PC-9 (cell line): ENCODE measurements at regions not wholly inside any gene's neighbourhood (a gene's known extent, or its start where the extent isn't known, plus 50 kb on each side); places are given as distances from the start of the nearest gene placed in this dataset.

Experiments
- BruUV-seq: library from RNA; stranded (reverse); fragments of 400-500 nt; replicated peaks from 2 replicates; lab custom pipeline; 2021; lab: Mats Ljungman, UMichigan
- CTCF ChIA-PET: fragments of 300-600 bp; sonication (Branson Sonifier 250); formaldehyde crosslinking; loops from one replicate; lab custom pipeline; 2022; ENCODE audit warnings: antibody characterized with exemption; lab: Charles Lee
- POLR2A ChIA-PET: fragments of 300-600 bp; sonication (Branson Sonifier 250); formaldehyde crosslinking; loops from one replicate; lab custom pipeline; 2022; ENCODE audit warnings: antibody characterized with exemption; ENCODE audit not compliant: unreplicated experiment; lab: Charles Lee
- DNase-seq, 2 experiments: peaks; one replicate each; pipeline versions ENCODE4 v3.0.0 to v3.0.0-alpha.2; 2015 to 2022; ENCODE audit warnings: mixed read lengths in 1 of 2
- H2AFZ ChIP-seq: fragments of 200-600 bp; sonication (generic); 2 replicates; pipeline ENCODE4 v1.8.1; 2017; ENCODE audit warnings: antibody characterized with exemption
- H3F3A ChIP-seq: fragments of 200-600 bp; sonication (generic); 2 replicates; pipeline ENCODE4 v1.8.1; 2017; ENCODE audit warnings: antibody characterized with exemption, mild to moderate bottlenecking, low read depth; ENCODE audit not compliant: insufficient read depth
- H3K27ac ChIP-seq: fragments of 200-600 bp; sonication (generic); 2 replicates; pipeline ENCODE4 v1.6.1; 2016; ENCODE audit warnings: mixed run types
- H3K27me3 ChIP-seq: fragments of 200-600 bp; sonication (generic); 2 replicates; pipeline ENCODE4 v1.6.1; 2016; ENCODE audit warnings: low read depth, mixed run types; ENCODE audit not compliant: insufficient read depth
- H3K36me3 ChIP-seq: fragments of 200-600 bp; sonication (generic); 2 replicates; pipeline ENCODE4 v1.6.1; 2016; ENCODE audit warnings: low read depth, mixed run types
- H3K4me1 ChIP-seq: fragments of 200-600 bp; sonication (generic); replicated peaks from 2 replicates; pipeline ENCODE4 v1.6.1; 2016; ENCODE audit warnings: mixed run types; ENCODE audit not compliant: insufficient read depth
- H3K4me2 ChIP-seq: fragments of 200-600 bp; sonication (generic); 2 replicates; pipeline ENCODE4 v1.6.1; 2017; ENCODE audit warnings: mixed run types
- H3K4me3 ChIP-seq: fragments of 200-600 bp; sonication (generic); 2 replicates; pipeline ENCODE4 v1.6.1; 2016; ENCODE audit warnings: mixed run types
- H3K79me2 ChIP-seq: fragments of 200-600 bp; sonication (generic); 2 replicates; pipeline ENCODE4 v1.6.1; 2017; ENCODE audit warnings: low read depth, mixed run types
- H3K9me2 ChIP-seq: fragments of 200-600 bp; sonication (generic); 2 replicates; pipeline ENCODE4 v1.8.1; 2017; ENCODE audit warnings: mild to moderate bottlenecking; ENCODE audit not compliant: insufficient read depth
- H3K9me3 ChIP-seq: fragments of 200-600 bp; sonication (generic); 2 replicates; pipeline ENCODE4 v1.8.1; 2016; ENCODE audit warnings: low read depth; ENCODE audit not compliant: insufficient read depth
- H4K20me1 ChIP-seq: fragments of 200-600 bp; sonication (generic); 2 replicates; pipeline ENCODE4 v1.8.1; 2017; ENCODE audit not compliant: insufficient read depth
- CTCF ChIP-seq: fragments of 200-600 bp; sonication (generic); conservative IDR thresholded peaks from 2 replicates; pipeline ENCODE4 v1.6.1; 2017; ENCODE audit warnings: mixed run types, antibody characterized with exemption, mild to moderate bottlenecking, moderate library complexity
- EZH2 ChIP-seq: fragments of 200-600 bp; sonication (generic); IDR thresholded peaks from 2 replicates; pipeline ENCODE4 v1.8.0; 2017; ENCODE audit warnings: antibody characterized with exemption, low read depth
- intact Hi-C: fragments of 100-400 bp; cut with micrococcal nuclease; formaldehyde crosslinking; loops from one replicate; pipeline ENCODE4 v1.10.0; 2022; ENCODE audit not compliant: unreplicated experiment

GRCh38 chr6:74549746-74550145 lies 656.1 kb downstream of the COL12A1 start:
- Histone ChIP-seq H3K9me3 (no peaks in the 10 kb centered on the region), H2AFZ (no peak overlapping the region), H3F3A (no peaks in the 10 kb centered on the region), H3K79me2 (no peaks in the 10 kb centered on the region), H3K27me3 (no peaks in the 10 kb centered on the region), H3K4me2 (no peak overlapping the region), H3K4me1 (no peaks in the 10 kb centered on the region), H4K20me1 (no peaks in the 10 kb centered on the region), H3K4me3 (no peak overlapping the region), H3K36me3 (no peaks in the 10 kb centered on the region), H3K9me2 (no peaks in the 10 kb centered on the region), H3K27ac (no peak overlapping the region)
- CTCF ChIA-PET = no interaction called here
- POLR2A ChIA-PET = no interaction called here
- no peak for TF ChIP-seq EZH2
- TF ChIP-seq CTCF = no peak
- DNase-seq = no peak
- no TSS peak for BruUV-seq
- intact Hi-C loops = no loop called here

DNA sequence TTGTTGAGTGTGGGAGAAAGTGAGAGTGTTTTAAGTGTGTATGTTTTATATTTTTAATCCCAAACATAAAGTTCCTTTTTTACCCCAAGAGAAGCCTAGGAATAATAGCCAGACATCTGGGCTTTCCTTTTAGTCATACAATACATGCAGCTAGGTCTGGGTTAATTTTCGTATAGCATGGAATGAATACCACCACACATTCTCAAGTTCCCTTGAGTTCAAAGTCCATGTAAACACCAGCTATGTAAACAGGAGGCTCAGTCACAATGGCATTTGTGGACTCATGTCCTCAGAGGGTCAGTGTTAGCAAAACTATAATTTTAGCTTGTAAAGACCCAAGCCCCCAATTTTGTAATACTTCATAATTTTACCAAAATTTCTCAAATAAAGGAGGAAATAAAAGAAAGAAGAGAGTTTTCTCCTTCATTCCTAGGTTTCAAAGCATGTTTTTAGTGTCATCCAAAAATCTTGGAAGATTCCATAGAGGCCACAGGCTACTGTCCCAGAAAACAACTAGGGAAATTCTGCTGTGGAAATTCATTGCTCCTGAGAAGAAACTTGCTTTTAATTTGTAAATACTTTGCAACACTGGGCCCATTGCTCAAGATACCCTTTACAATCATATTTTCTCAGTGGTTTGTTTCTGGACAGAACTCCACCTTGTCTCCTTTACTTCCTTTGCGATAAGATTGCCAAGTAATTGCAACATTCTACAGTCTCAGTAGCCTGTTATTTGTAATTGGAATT lies 671.2 kb downstream of the COL12A1 start:
- no peaks in the 10 kb centered on the region for H3K79me2 ChIP-seq
- H2AFZ ChIP-seq = no peak overlapping the region
- no peaks in the 10 kb centered on the region for H3K9me2 ChIP-seq
- TF ChIP-seq EZH2 (no peak), CTCF (no peak)
- no peak for DNase-seq
- ChIA-PET CTCF (no interaction called here), POLR2A (no interaction called here)
- H3K36me3 ChIP-seq = no peaks in the 10 kb centered on the region
- intact Hi-C loops = no loop called here
- no TSS peak for BruUV-seq
- H4K20me1 ChIP-seq = no peaks in the 10 kb centered on the region
- no peak overlapping the region for H3K4me3 ChIP-seq
- H3K27me3 ChIP-seq = no peaks in the 10 kb centered on the region
- no peak overlapping the region for H3K4me2 ChIP-seq
- no peak overlapping the region for H3K27ac ChIP-seq
- no peaks in the 10 kb centered on the region for H3F3A ChIP-seq
- H3K9me3 ChIP-seq = no peaks in the 10 kb centered on the region
- no peaks in the 10 kb centered on the region for H3K4me1 ChIP-seq

GRCh38 chr6:74519163-74519562 lies 686.7 kb downstream of the COL12A1 start:
- Histone ChIP-seq H3K4me1 (no peaks in the 10 kb centered on the region), H3K9me3 (no peaks in the 10 kb centered on the region; the same call in 1 of the 2 replicates), H3K27me3 (no peaks in the 10 kb centered on the region), H3K9me2 (no peaks in the 10 kb centered on the region), H3F3A (no peaks in the 10 kb centered on the region), H3K4me3 (no peak overlapping the region), H3K36me3 (no peaks in the 10 kb centered on the region), H2AFZ (no peak overlapping the region), H3K79me2 (no peaks in the 10 kb centered on the region), H3K4me2 (no peak overlapping the region), H3K27ac (no peak overlapping the region), H4K20me1 (no peaks in the 10 kb centered on the region)
- intact Hi-C loops = no loop called here
- no peak for DNase-seq
- TF ChIP-seq CTCF (no peak), EZH2 (no peak)
- CTCF ChIA-PET = no interaction called here
- POLR2A ChIA-PET = no interaction called here
- BruUV-seq = no TSS peak
